ENCODE measurements at regions not wholly inside any gene's neighbourhood (a gene's known extent, or its start where the extent isn't known, plus 50 kb on each side); places are given as distances from the start of the nearest gene placed in this dataset.

DNA sequence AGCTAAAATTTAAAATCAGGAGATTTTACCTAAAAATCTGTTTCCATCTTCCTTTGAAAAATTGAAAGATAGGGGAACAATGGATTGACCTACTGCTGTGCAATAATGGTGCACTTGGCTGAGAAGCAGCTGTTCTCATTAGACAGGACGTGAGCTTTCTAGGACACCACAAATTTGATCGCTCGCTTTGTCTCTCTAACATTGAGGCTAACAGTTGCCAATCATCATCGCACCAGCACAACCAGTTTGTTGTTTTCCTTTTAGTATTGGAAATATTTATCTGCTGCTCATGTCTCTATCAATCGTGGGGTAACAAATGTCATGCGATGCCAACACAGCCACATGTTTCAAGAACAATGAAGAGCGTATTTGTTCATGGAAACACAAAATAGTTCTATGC is 228.8 kb upstream of the P2RY1 start:
- no peak for DNase-seq (ENCODE audit: low read depth, low spot score)
- no peak overlapping the region for H3K27ac ChIP-seq (ENCODE audit: insufficient read depth, low read depth, low read length)
- POLR2A ChIA-PET, result no interaction called here
- no peaks in the 10 kb centered on the region for H3K79me2 ChIP-seq (ENCODE audit: control insufficient read depth, insufficient read depth, low read length)
- dilution Hi-C loops (cut with MboI; ENCODE audit: extremely low pct_ligation_motif_present, low sequenced_read_pairs) (no loop called here), intact Hi-C loops (cut with micrococcal nuclease) (no loop called here)
- H3K27me3 ChIP-seq (ENCODE audit: control insufficient read depth in 2 of 2, insufficient read depth in 2 of 2, low read length in 2 of 2), result peaks cover 0 to 3% of the 10 kb centered on the region in 2 experiments
- no TSS peak for BruUV-seq (replicated peaks)
- no peak overlapping the region for H3K4me3 ChIP-seq (replicated peaks in 1 of 3; ENCODE audit: insufficient read depth in 1 of 3, low read depth in 1 of 3, low read length in 3 of 3)
- TF ChIP-seq POLR2A (IDR thresholded peaks at IDR 0.05; ENCODE audit: low read depth, low read length) (no peak), EZH2 (IDR thresholded peaks at IDR 0.05; ENCODE audit: borderline replicate concordance, low read depth, low read length, severe bottlenecking) (no peak), JUN (IDR thresholded peaks at IDR 0.05; ENCODE audit: borderline replicate concordance, insufficient read depth, insufficient read length, low read depth) (no peak), POLR2AphosphoS5 (IDR thresholded peaks at IDR 0.05; ENCODE audit: insufficient read depth, low read depth, low read length) (no peak), FOS (IDR thresholded peaks at IDR 0.05; ENCODE audit: borderline replicate concordance, insufficient read depth, low read length) (no peak), MYC (IDR thresholded peaks at IDR 0.05; ENCODE audit: low read depth, low read length) (no peak), GATA2 (IDR thresholded peaks at IDR 0.05; ENCODE audit: insufficient read depth, insufficient read length, low read depth, low read length) (no peak)
- TF ChIP-seq, protein P1, sequence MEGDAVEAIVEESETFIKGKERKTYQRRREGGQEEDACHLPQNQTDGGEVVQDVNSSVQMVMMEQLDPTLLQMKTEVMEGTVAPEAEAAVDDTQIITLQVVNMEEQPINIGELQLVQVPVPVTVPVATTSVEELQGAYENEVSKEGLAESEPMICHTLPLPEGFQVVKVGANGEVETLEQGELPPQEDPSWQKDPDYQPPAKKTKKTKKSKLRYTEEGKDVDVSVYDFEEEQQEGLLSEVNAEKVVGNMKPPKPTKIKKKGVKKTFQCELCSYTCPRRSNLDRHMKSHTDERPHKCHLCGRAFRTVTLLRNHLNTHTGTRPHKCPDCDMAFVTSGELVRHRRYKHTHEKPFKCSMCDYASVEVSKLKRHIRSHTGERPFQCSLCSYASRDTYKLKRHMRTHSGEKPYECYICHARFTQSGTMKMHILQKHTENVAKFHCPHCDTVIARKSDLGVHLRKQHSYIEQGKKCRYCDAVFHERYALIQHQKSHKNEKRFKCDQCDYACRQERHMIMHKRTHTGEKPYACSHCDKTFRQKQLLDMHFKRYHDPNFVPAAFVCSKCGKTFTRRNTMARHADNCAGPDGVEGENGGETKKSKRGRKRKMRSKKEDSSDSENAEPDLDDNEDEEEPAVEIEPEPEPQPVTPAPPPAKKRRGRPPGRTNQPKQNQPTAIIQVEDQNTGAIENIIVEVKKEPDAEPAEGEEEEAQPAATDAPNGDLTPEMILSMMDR (IDR thresholded peaks at IDR 0.05; ENCODE audit: extremely low read depth in 1 of 2, insufficient read depth in 1 of 2, low read depth in 1 of 2, low read length in 2 of 2), result no peak
- TF ChIP-seq, protein P2, sequence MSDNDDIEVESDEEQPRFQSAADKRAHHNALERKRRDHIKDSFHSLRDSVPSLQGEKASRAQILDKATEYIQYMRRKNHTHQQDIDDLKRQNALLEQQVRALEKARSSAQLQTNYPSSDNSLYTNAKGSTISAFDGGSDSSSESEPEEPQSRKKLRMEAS (IDR thresholded peaks at IDR 0.05; ENCODE audit: insufficient read depth, insufficient read length), result no peak
- H3K9ac ChIP-seq (replicated peaks; ENCODE audit: extremely low read depth, insufficient read depth, low read length), result no peak overlapping the region
- no peak for FAIRE-seq
- no peaks in the 10 kb centered on the region for H4K20me1 ChIP-seq (replicated peaks; ENCODE audit: control insufficient read depth, extremely low read depth, insufficient read depth, low read length)
- H3K4me1 ChIP-seq (ENCODE audit: control insufficient read depth, extremely low read depth, insufficient read depth, low read length), result no peaks in the 10 kb centered on the region
- H3K9me3 ChIP-seq (replicated peaks; ENCODE audit: control insufficient read depth, insufficient read depth, low read length), result no peaks in the 10 kb centered on the region
- CTCF ChIA-PET, result no interaction called here
- no peaks in the 10 kb centered on the region for H3K9me1 ChIP-seq (replicated peaks; ENCODE audit: control insufficient read depth, extremely low read depth, insufficient read depth, low read length)
- no peaks in the 10 kb centered on the region for H3K36me3 ChIP-seq (ENCODE audit: control insufficient read depth in 2 of 2, extremely low read depth in 1 of 2, insufficient read depth in 2 of 2, low read length in 2 of 2)
- no peak overlapping the region for H3K4me2 ChIP-seq (ENCODE audit: insufficient read depth, low read length)
- H2AFZ ChIP-seq (ENCODE audit: low read depth, low read length), result no peak overlapping the region

Data from endothelial cell of umbilical vein (primary cell).